GM12878 (cell line): ENCODE measurements at regions not wholly inside any gene's neighbourhood (a gene's known extent, or its start where the extent isn't known, plus 50 kb on each side); places are given as distances from the start of the nearest gene placed in this dataset.

Source experiments
- ATAC-seq: fragments of 200-7000 bp; cut with Tn5 transposase; 3 replicates; pipeline ENCODE4 v1.9.1; 2020; ENCODE audit warnings: mild to moderate bottlenecking, moderate library complexity
- BruUV-seq: library from RNA; stranded (reverse); fragments of 400-500 nt; replicated peaks from 2 replicates; lab custom pipeline; 2021; lab: Mats Ljungman, UMichigan
- CTCF ChIA-PET: fragments of 300-600 bp; sonication (Branson Sonifier 250); formaldehyde crosslinking; extraction: SDS; loops from one replicate; lab custom pipeline; 2021; ENCODE audit warnings: inconsistent platforms; lab: Yijun Ruan, JAX
- POLR2A ChIA-PET: fragments of 350-600 bp; formaldehyde crosslinking; extraction: SDS; loops from one replicate; lab custom pipeline; 2021; ENCODE audit warnings: inconsistent platforms; lab: Charles Lee
- RAD21 ChIA-PET: fragments of 300-600 bp; sonication (Branson Sonifier 250); formaldehyde crosslinking; loops from one replicate; lab custom pipeline; 2023; ENCODE audit warnings: antibody characterized with exemption; ENCODE audit not compliant: unreplicated experiment; lab: Charles Lee
- SMC1A ChIA-PET: fragments of 300-600 bp; sonication (Branson Sonifier 250); formaldehyde crosslinking; loops from one replicate; lab custom pipeline; 2023; ENCODE audit not compliant: unreplicated experiment, uncharacterized antibody; lab: Charles Lee
- DNase-seq: peaks from one replicate; pipeline ENCODE4 v3.0.0-alpha.2; 2011; ENCODE audit warnings: low read depth, low spot score
- FAIRE-seq: peaks from 3 replicates; lab custom pipeline; 2011; peaks lifted over from hg19 to GRCh38; lab: Jason Lieb, UNC
- H2AFZ ChIP-seq: 2 replicates; pipeline ENCODE4 v1.6.0; 2011; ENCODE audit warnings: low read depth, low read length, control low read depth; ENCODE audit not compliant: control insufficient read depth
- H3K27ac ChIP-seq: 2 replicates; pipeline ENCODE4 v1.5.1; 2011; ENCODE audit warnings: control low read depth; ENCODE audit not compliant: control insufficient read depth, insufficient read depth
- H3K27me3 ChIP-seq, 2 experiments: replicated peaks in 1 of 2; 2 replicates each; pipeline versions ENCODE4 v1.6.0 to v1.6.1; 2011; ENCODE audit warnings: low read length in 1 of 2; ENCODE audit not compliant: control insufficient read depth in 2 of 2, insufficient read depth in 2 of 2
- H3K36me3 ChIP-seq, 2 experiments: 2 replicates each; pipeline ENCODE4 v1.5.1; 2011; ENCODE audit warnings: low read length in 1 of 2; ENCODE audit not compliant: control insufficient read depth in 2 of 2, insufficient read depth in 2 of 2
- H3K4me1 ChIP-seq: 2 replicates; pipeline ENCODE4 v1.6.1; 2011; ENCODE audit warnings: mild to moderate bottlenecking, low read length, moderate library complexity, mixed read lengths; ENCODE audit not compliant: control insufficient read depth, insufficient read depth
- H3K4me2 ChIP-seq: 2 replicates; pipeline ENCODE4 v1.6.0; 2011; ENCODE audit warnings: control low read depth; ENCODE audit not compliant: control insufficient read depth, insufficient read depth
- H3K4me3 ChIP-seq: fragments of 200-600 bp; sonication (generic); 2 replicates; pipeline ENCODE4 v1.5.1; 2016
- H3K79me2 ChIP-seq: 2 replicates; pipeline ENCODE4 v1.6.0; 2011; ENCODE audit warnings: low read length; ENCODE audit not compliant: control insufficient read depth, insufficient read depth
- H3K9ac ChIP-seq: 2 replicates; pipeline ENCODE4 v1.8.0; 2011; ENCODE audit warnings: low read length, control low read depth, mixed read lengths; ENCODE audit not compliant: control insufficient read depth, insufficient read depth
- H3K9me3 ChIP-seq: replicated peaks from 3 replicates; pipeline ENCODE4 v1.5.1; 2011; ENCODE audit warnings: mild to moderate bottlenecking, low read length; ENCODE audit not compliant: control insufficient read depth, insufficient read depth
- H4K20me1 ChIP-seq: 2 replicates; pipeline ENCODE4 v1.6.0; 2011; ENCODE audit not compliant: control insufficient read depth, insufficient read depth
- ASH2L ChIP-seq: fragments of 300-600, 200-600 bp; sonication (generic); IDR thresholded peaks from 2 replicates; pipeline ENCODE4 v1.6.1; 2017; ENCODE audit warnings: low read depth, mild to moderate bottlenecking, borderline replicate concordance
- CEBPB ChIP-seq, 2 experiments: fragments of 150-350 bp in 1 of 2; IDR thresholded peaks; 2 replicates each; pipeline ENCODE4 v1.6.1; 2012 to 2014; ENCODE audit warnings: low read depth in 2 of 2, low read length in 2 of 2, borderline replicate concordance in 1 of 2, inconsistent platforms in 1 of 2
- JUND ChIP-seq: IDR thresholded peaks from 2 replicates; pipeline ENCODE4 v1.6.1; 2012; ENCODE audit warnings: low read depth, mild to moderate bottlenecking, low read length, improper control_type of control experiment, moderate library complexity
- MTA2 ChIP-seq: fragments of 450-650 bp; IDR thresholded peaks from 2 replicates; pipeline ENCODE4 v1.6.1; 2016; ENCODE audit warnings: low read depth, mild to moderate bottlenecking, moderate library complexity
- MTA3 ChIP-seq: IDR thresholded peaks from 2 replicates; pipeline ENCODE4 v1.6.1; 2012; ENCODE audit warnings: low read length, inconsistent platforms, borderline replicate concordance
- PAX5 ChIP-seq: IDR thresholded peaks from 2 replicates; pipeline ENCODE4 v1.6.1; 2011; ENCODE audit warnings: low read depth, low read length, borderline replicate concordance
- PML ChIP-seq: IDR thresholded peaks from 2 replicates; pipeline ENCODE4 v1.6.1; 2012; ENCODE audit warnings: low read length, inconsistent platforms
- RUNX3 ChIP-seq: IDR thresholded peaks from 2 replicates; pipeline ENCODE4 v1.6.1; 2012; ENCODE audit warnings: low read length, inconsistent platforms
- SIX5 ChIP-seq: IDR thresholded peaks from 2 replicates; pipeline ENCODE4 v1.6.1; 2011; ENCODE audit warnings: mild to moderate bottlenecking, low read depth, low read length, moderate library complexity; ENCODE audit not compliant: severe bottlenecking
- TBL1XR1 ChIP-seq: IDR thresholded peaks from 2 replicates; pipeline ENCODE4 v1.6.1; 2012; ENCODE audit warnings: low read depth, low read length, improper control_type of control experiment
- ZNF207 ChIP-seq: fragments of 450-650 bp; IDR thresholded peaks from 2 replicates; pipeline ENCODE4 v1.6.1; 2014; ENCODE audit warnings: antibody characterized with exemption, mild to moderate bottlenecking, borderline replicate concordance
- WGBS: methylation state at CpG from one replicate; pipeline ENCODE4 v1.1.6; 2016; ENCODE audit warnings: low lambda C conversion rate; ENCODE audit not compliant: insufficient replicate concordance, insufficient coverage; ENCODE audit errors: missing lambda C conversion rate; 5-methylcytosine and 5-hydroxymethylcytosine counted together
- in situ Hi-C: fragments of 300-500 bp; cut with MboI; formaldehyde crosslinking; loops from 9 replicates; pipeline ENCODE4 v1.14.3; 2018; ENCODE audit warnings: mixed read lengths
- intact Hi-C: fragments of 100-400 bp; cut with micrococcal nuclease; formaldehyde crosslinking; loops from one replicate; pipeline ENCODE4 v1.14.2; 2022; ENCODE audit not compliant: unreplicated experiment
- TF ChIP-seq, protein P1 (sequence below): IDR thresholded peaks from 2 replicates; pipeline ENCODE4 v1.6.1; 2012; ENCODE audit warnings: mild to moderate bottlenecking, low read depth, low read length
- TF ChIP-seq, protein P2 (sequence below): fragments of 450-650 bp; formaldehyde crosslinking; IDR thresholded peaks from 2 replicates; pipeline ENCODE4 v1.4.0; 2020; ENCODE audit warnings: mild to moderate bottlenecking, moderate library complexity
- TF ChIP-seq, protein P3 (sequence below): fragments of 450-650 bp; IDR thresholded peaks from 2 replicates; pipeline ENCODE4 v1.6.1; 2017; ENCODE audit warnings: mild to moderate bottlenecking, low read depth, inconsistent platforms; ENCODE audit not compliant: poor library complexity, severe bottlenecking

DNA sequence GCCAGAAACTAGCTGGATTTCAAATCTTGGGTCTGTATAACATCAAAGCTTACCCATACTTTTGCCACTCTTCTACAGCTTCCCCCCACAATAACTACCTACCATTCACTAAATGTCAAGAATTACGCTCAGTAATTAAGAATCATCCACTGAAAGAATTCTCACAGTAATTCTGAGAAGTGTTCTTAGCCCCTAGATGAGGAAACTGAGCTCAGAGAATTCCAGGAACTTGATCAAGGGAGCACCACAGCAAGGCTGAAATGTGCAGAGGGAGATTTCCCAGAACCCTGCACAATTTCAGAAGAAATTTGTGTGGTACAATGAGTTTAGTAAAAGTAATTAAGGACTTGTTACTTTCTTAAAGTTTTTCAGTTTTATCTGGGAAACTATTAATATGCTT lies 194.5 kb upstream of the STK17B start:
- H4K20me1 ChIP-seq: no peaks in the 10 kb centered on the region
- no peak overlapping the region for H2AFZ ChIP-seq
- no peaks in the 10 kb centered on the region; the same call in 1 of the 2 replicates for H3K4me1 ChIP-seq
- H3K36me3 ChIP-seq: peaks cover 0 to 10% of the 10 kb centered on the region in 2 experiments
- H3K9me3 ChIP-seq: peaks cover 18% of the 10 kb centered on the region
- H3K27ac ChIP-seq: no peak overlapping the region
- no peak overlapping the region for H3K9ac ChIP-seq
- FAIRE-seq (no peak), DNase-seq (no peak), ATAC-seq (no peak)
- H3K4me2 ChIP-seq: no peak overlapping the region
- TF ChIP-seq, protein P1, sequence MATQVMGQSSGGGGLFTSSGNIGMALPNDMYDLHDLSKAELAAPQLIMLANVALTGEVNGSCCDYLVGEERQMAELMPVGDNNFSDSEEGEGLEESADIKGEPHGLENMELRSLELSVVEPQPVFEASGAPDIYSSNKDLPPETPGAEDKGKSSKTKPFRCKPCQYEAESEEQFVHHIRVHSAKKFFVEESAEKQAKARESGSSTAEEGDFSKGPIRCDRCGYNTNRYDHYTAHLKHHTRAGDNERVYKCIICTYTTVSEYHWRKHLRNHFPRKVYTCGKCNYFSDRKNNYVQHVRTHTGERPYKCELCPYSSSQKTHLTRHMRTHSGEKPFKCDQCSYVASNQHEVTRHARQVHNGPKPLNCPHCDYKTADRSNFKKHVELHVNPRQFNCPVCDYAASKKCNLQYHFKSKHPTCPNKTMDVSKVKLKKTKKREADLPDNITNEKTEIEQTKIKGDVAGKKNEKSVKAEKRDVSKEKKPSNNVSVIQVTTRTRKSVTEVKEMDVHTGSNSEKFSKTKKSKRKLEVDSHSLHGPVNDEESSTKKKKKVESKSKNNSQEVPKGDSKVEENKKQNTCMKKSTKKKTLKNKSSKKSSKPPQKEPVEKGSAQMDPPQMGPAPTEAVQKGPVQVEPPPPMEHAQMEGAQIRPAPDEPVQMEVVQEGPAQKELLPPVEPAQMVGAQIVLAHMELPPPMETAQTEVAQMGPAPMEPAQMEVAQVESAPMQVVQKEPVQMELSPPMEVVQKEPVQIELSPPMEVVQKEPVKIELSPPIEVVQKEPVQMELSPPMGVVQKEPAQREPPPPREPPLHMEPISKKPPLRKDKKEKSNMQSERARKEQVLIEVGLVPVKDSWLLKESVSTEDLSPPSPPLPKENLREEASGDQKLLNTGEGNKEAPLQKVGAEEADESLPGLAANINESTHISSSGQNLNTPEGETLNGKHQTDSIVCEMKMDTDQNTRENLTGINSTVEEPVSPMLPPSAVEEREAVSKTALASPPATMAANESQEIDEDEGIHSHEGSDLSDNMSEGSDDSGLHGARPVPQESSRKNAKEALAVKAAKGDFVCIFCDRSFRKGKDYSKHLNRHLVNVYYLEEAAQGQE: no peak
- TF ChIP-seq, protein P2, sequence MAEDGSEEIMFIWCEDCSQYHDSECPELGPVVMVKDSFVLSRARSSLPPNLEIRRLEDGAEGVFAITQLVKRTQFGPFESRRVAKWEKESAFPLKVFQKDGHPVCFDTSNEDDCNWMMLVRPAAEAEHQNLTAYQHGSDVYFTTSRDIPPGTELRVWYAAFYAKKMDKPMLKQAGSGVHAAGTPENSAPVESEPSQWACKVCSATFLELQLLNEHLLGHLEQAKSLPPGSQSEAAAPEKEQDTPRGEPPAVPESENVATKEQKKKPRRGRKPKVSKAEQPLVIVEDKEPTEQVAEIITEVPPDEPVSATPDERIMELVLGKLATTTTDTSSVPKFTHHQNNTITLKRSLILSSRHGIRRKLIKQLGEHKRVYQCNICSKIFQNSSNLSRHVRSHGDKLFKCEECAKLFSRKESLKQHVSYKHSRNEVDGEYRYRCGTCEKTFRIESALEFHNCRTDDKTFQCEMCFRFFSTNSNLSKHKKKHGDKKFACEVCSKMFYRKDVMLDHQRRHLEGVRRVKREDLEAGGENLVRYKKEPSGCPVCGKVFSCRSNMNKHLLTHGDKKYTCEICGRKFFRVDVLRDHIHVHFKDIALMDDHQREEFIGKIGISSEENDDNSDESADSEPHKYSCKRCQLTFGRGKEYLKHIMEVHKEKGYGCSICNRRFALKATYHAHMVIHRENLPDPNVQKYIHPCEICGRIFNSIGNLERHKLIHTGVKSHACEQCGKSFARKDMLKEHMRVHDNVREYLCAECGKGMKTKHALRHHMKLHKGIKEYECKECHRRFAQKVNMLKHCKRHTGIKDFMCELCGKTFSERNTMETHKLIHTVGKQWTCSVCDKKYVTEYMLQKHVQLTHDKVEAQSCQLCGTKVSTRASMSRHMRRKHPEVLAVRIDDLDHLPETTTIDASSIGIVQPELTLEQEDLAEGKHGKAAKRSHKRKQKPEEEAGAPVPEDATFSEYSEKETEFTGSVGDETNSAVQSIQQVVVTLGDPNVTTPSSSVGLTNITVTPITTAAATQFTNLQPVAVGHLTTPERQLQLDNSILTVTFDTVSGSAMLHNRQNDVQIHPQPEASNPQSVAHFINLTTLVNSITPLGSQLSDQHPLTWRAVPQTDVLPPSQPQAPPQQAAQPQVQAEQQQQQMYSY (CRISPR knock-in tag): no peak
- TF ChIP-seq MTA2 (no peak), PML (no peak), ASH2L (no peak), RUNX3 (no peak), CEBPB (IDR thresholded peaks at IDR 0.05; ENCODE audit: borderline replicate concordance in 1 of 2, low read depth in 2 of 2, low read length in 2 of 2) (no peak), TBL1XR1 (no peak), SIX5 (no peak), PAX5 (no peak), ZNF207 (no peak), JUND (no peak), MTA3 (no peak)
- TF ChIP-seq, protein P3, sequence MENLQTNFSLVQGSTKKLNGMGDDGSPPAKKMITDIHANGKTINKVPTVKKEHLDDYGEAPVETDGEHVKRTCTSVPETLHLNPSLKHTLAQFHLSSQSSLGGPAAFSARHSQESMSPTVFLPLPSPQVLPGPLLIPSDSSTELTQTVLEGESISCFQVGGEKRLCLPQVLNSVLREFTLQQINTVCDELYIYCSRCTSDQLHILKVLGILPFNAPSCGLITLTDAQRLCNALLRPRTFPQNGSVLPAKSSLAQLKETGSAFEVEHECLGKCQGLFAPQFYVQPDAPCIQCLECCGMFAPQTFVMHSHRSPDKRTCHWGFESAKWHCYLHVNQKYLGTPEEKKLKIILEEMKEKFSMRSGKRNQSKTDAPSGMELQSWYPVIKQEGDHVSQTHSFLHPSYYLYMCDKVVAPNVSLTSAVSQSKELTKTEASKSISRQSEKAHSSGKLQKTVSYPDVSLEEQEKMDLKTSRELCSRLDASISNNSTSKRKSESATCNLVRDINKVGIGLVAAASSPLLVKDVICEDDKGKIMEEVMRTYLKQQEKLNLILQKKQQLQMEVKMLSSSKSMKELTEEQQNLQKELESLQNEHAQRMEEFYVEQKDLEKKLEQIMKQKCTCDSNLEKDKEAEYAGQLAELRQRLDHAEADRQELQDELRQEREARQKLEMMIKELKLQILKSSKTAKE: no peak
- in situ Hi-C loops (no loop called here), intact Hi-C loops (no loop called here)
- ChIA-PET SMC1A (interaction anchor here (0.6 to 1.3 kb wide), 7 partner anchors 9 to 88 kb away, joined by 3 to 6 read pairs (median 3); no protein-coding TSS in a partner anchor), RAD21 (interaction anchor here (1.1 to 3.2 kb wide), 3 partner anchors 42 to 87 kb away, joined by 3 to 11 read pairs (median 4); no protein-coding TSS in a partner anchor), POLR2A (interaction anchor here (1.1 kb wide), 1 partner anchor 46 kb away, joined by 3 read pairs; no protein-coding TSS in a partner anchor), CTCF (interaction anchor here (0.9 to 1.5 kb wide), 3 partner anchors 24 to 68 kb away, joined by 3 to 4 read pairs (median 4); no protein-coding TSS in a partner anchor)
- H3K27me3 ChIP-seq: no peaks in the 10 kb centered on the region
- H3K79me2 ChIP-seq: peaks cover 8% of the 10 kb centered on the region
- WGBS: 43% methylated on average over 1 of the region's 1 CpG
- no peak overlapping the region for H3K4me3 ChIP-seq
- BruUV-seq: no TSS peak
